T-helper 1 cell treated with Interleukin-12 subunit alpha and Interleukin-12 subunit beta and Interleukin-4 antibody, amounts not matched to agents 30 ng/mL and 1 ng/mL, for 36 hours (primary cell): ENCODE measurements at regions not wholly inside any gene's neighbourhood (a gene's known extent, or its start where the extent isn't known, plus 50 kb on each side); places are given as distances from the start of the nearest gene placed in this dataset.
"Not testable (repeated sequence)": the region's sequence is repeated elsewhere in the genome, so short reads cannot be mapped to it uniquely, and the experiment has no call there.

Experiments used
- intact Hi-C: fragments of 100-400 bp; cut with micrococcal nuclease; formaldehyde crosslinking; loops from one replicate; pipeline ENCODE4 v1.15.1; 2024

GRCh38 chr11:116065986-116066385 is 561.8 kb upstream of the CADM1 start:
- intact Hi-C loops: no loop called here

DNA sequence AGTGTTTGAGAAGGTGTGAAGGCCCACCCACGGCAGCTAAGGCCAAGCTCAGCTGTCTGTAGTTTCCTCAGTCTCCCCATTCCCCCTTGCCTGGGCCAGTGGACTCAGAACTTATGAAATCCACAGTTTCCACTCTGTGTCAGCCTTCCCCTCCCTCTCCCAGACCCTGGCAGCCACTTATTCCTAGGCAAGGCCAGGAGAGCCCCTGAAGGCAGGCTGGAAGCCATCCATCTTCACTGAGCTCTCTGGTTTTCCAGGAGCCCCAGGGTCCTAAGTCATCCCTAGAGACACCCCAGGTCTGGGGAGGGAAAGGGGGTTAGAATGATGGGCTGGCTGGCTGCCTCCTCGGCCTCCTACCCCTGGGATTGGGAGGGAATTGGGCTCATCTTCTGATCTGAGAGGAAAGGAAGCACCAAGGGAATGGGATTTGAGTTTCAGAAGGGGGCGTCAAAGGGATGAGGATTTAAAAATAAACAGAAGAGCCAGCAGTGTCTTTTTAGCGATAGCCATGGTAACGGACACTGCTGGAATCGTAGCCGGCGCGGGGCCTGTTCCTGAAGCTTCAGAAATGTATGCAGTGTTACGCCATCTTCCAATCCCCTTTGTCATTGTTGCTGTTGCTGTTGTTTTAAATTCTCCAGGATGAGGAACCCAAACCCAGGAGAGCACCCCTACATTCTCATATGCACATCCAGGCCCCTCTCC is 561.1 kb upstream of the CADM1 start:
- intact Hi-C loops: no loop called here

DNA sequence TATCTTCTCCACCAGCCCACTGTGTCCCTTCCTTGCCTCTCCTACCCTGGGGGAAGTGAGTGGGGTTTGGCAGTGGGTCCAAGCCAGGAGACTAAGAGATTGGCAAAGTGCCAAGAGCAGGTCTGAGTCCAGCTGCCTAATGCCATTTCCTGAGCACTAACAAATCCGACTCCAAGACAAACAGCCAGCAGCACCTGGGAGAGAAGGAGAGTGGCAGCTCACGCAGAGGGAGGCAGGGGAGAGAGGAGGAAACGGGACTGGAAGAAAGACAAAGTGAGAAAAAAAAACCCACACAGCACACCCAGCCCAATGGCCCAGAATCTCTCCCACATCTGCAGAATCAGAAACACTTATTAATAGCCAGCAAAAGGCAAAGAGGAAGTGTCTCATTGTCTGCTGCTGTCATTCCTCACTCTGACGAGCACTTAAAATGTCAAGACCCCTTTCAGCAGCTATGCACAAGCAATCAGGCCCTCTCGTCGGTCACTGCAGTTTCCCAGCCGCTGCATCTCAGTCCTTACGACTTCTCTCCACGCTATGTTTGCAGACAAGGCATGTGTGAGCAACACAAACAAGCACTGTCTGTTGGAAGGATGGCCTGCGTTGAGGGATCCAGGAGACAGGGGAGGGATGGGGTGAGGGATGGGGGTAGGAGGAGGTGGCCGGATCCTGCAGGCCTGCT is 558.4 kb upstream of the CADM1 start:
- intact Hi-C loops: no loop called here

- intact Hi-C loops: no loop called here
Measured at GRCh38 chr11:116062129-116062489, 557.9 kb upstream of the CADM1 start.

GRCh38 chr11:116061322-116061721 is 557.1 kb upstream of the CADM1 start:
- intact Hi-C loops: no loop called here

DNA sequence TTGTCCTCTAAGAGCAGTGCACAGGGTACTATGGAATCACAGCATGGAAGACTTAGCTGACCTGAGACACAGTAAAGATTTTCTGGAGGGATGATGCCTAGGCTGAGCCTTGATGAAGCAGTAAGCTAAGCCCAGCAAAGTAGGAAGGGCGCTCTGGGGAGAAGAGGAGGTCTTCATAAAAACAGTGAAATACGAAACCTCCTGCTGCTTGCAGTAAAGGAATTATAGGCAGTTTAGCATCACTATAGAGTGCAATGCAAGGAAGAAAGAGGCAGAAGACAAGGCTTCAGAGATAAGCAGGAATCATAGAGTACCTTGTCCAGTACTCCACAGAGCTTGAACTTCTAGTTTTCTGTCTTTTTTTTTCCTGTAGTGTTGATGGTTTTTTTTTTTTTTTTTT is 555.7 kb upstream of the CADM1 start:
- intact Hi-C loops: no loop called here

DNA sequence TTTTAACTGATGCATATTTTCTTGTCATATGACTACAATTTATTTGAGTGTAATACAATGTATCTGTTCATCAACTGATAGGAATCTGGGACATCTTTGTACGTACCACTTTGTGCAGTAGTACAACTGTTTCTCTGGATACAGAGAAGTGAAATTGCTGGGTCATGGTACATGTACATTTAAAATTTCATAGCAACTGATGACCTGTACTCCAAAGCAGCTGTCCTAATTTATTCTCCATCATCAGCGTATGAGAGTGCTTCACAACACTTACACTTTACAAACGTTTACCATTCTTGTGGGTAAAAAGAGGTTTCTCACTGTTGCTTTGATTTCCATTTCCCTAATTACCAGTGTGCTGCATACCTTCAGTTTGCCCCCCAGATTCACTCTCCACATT is 552.8 kb upstream of the CADM1 start:
- intact Hi-C loops: no loop called here

- intact Hi-C loops: no loop called here
Measured at GRCh38 chr11:116055064-116055463, 550.8 kb upstream of the CADM1 start.

GRCh38 chr11:116053548-116053919 is 549.3 kb upstream of the CADM1 start:
- intact Hi-C loops: no loop called here

- intact Hi-C loops: no loop called here
Measured at GRCh38 chr11:116052603-116053547, 548.7 kb upstream of the CADM1 start.

DNA sequence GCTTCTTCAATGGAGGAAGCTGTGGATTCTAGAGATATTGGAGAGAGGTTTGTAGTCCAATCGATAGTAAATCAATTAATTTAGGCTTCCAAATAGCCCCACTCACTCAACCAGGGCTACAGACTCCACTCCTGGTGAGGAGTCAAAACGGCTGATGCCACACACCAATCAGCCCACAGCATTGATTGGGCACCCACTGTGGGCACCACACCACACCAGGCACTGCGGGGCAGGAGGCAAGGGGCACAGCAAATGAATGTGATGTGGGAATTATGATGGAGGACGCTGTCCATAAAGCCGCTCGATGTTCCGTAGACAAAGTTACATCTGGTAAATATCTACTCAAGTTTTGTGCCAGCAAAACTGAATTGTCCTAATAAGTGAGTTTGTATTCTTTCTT is 547.3 kb upstream of the CADM1 start:
- intact Hi-C loops: no loop called here

GRCh38 chr11:116049383-116049782 is 545.2 kb upstream of the CADM1 start:
- intact Hi-C loops: no loop called here

- intact Hi-C loops: no loop called here
Measured at GRCh38 chr11:116046127-116046526, 541.9 kb upstream of the CADM1 start.

DNA sequence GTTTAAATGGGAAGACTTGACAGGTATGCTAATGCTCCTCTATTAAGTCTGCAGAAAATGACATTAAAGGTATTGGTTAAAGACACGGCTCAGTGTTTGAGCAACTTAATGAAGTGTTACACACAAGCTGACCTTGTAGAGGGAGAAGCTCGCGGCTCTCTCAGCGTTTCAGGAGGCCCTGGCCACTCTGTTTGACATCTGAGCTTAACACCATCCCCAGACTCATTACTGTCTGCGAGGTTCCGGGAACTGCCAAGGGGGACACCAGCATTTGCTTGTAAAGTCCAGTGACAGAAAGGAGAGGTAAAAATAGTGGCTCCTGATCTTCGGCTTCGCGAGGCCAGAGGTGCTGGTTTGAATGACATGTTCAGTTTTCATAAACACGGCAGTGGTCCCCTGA is 540.7 kb upstream of the CADM1 start:
- intact Hi-C loops: no loop called here

- intact Hi-C loops: no loop called here
Measured at GRCh38 chr11:116044520-116044919, 540.3 kb upstream of the CADM1 start.

DNA sequence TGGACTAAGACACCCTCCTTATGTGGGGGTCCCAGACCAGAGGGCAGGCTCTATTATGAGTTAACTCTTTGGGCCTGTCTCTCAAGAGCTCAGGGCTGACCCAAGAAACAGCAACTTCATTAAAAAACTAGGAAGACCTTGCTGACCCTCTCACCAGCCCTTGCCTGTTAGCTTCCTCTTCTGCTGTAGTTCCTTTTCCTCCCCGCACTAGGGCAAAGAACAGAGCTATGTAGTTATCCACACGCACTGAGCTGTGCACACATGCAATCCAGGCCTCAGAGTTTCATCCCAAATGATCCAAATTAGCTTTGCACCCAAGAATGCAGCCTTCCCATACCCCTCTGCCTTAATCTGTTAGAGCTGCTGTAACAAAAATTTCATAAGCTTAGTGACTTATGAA is 539.6 kb upstream of the CADM1 start:
- intact Hi-C loops: no loop called here

DNA sequence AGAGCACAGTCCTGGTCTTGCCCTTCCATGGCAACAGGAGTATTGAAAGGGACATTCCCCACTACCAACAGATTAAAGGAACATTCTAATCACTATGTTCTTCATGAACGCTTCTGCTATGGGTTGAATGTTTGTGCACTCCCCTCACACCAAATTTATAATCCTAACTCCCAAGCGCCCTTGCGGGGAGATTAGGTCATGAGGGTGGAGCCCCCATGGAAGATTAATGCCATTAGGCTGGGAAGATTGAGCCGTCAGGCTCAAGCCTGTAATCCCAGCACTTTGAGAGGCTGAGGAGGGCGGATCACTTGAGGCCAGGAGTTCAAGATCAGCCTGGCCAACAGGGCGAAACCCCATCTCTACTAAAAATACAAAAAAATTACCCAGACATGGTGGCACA is 538.8 kb upstream of the CADM1 start:
- intact Hi-C loops: not testable (repeated sequence)

GRCh38 chr11:116042146-116042545 is 537.9 kb upstream of the CADM1 start:
- intact Hi-C loops: no loop called here

DNA sequence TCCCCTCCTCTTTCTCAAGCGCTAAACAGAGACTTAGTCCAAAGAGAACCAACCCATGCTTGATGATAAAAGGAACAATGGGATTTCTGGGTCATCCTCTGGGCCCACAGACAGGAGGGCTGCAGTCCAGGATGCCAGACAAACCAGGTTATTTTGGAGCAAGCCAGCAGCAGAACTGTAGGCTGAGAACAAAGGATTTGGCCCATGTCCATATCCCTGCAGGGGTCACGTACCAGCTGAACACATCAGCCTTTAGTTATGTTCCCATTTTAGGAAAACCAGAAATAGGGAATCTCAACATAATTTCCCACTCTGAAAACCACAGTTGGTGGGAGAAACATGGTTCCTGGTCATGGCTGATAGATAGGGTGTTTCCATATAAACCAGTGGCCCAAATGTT is 533.6 kb upstream of the CADM1 start:
- intact Hi-C loops: no loop called here

DNA sequence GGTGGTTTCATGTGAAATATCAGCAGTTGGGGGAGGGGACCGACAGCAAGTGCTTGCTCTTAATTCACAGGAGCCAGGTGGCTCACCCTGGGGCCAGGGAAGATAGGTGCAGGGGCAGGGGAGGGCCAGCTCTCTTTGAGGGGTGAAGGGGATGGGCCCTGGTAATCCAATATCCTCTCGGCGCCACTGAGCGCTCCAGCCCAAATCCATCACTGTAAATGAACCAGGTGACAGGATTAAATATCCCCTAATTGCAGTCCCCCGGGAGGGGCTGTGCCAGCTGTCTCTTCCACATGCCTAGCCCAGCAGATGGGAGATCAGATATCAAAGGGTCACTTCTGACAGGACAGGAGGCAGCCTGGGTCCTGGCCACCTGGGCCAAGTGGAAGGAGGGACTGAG is 531.8 kb upstream of the CADM1 start:
- intact Hi-C loops: no loop called here

DNA sequence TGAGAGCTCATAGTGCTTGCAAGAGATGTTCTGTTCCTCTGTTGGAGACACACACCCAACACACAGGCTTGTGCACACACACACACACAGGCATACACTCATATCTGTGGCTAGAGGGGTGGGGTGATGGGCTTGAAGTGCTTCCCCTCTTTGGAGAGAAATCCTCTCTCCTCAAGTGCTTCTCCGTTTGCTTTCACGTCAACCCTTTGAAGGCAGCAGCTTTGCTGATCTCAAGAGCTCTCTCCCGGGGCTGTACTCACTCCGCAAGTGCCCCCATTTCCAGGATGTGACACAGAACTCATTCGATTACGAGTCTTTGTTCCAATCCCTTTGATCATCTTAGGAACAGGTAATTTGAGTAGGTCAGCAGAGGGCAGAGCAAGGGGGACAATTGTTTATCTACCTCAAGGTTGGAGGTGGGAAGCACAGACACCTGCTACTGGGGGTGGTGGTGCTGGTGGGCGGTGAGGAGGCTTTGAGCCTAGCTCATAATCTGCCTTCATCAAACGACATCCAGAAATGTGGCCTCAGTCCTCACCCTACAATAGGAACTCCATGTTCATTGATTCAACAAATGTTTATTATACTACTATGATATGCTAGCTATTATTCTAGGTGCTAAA is 529.8 kb upstream of the CADM1 start:
- intact Hi-C loops: no loop called here
